LoVo (cell line): ENCODE measurements at regions not wholly inside any gene's neighbourhood (a gene's known extent, or its start where the extent isn't known, plus 50 kb on each side); places are given as distances from the start of the nearest gene placed in this dataset.

Source experiments
- DNase-seq: peaks from one replicate; pipeline ENCODE4 v3.0.0-alpha.2; 2016; ENCODE audit warnings: low spot score

GRCh38 chr12:45587012-45587411 lies 142.5 kb upstream of the ARID2 start:
- no peak for DNase-seq

- DNase-seq: no peak
Observed at GRCh38 chr12:45587877-45588533, 141.5 kb upstream of the ARID2 start.

GRCh38 chr12:45590646-45591045 lies 138.9 kb upstream of the ARID2 start:
- DNase-seq: no peak

GRCh38 chr12:45591635-45592034 lies 137.9 kb upstream of the ARID2 start:
- no peak for DNase-seq

GRCh38 chr12:45596366-45596765 lies 133.1 kb upstream of the ARID2 start:
- no peak for DNase-seq

- DNase-seq: no peak
Observed at GRCh38 chr12:45598336-45598735, 131.2 kb upstream of the ARID2 start.

GRCh38 chr12:45598761-45599160 lies 130.7 kb upstream of the ARID2 start:
- DNase-seq: no peak

- DNase-seq: no peak
Observed at GRCh38 chr12:45599196-45599595, 130.3 kb upstream of the ARID2 start.

GRCh38 chr12:45601390-45601789 lies 128.1 kb upstream of the ARID2 start:
- DNase-seq: no peak

GRCh38 chr12:45601888-45602287 lies 127.6 kb upstream of the ARID2 start:
- no peak for DNase-seq

GRCh38 chr12:45605624-45606023 lies 123.9 kb upstream of the ARID2 start:
- no peak for DNase-seq

GRCh38 chr12:45611061-45611460 lies 118.4 kb upstream of the ARID2 start:
- DNase-seq: no peak

- no peak for DNase-seq
Observed at GRCh38 chr12:45611495-45611894, 118.0 kb upstream of the ARID2 start.

GRCh38 chr12:45612044-45612794 lies 117.3 kb upstream of the ARID2 start:
- no peak for DNase-seq

- DNase-seq: no peak
Observed at GRCh38 chr12:45613296-45613695, 116.2 kb upstream of the ARID2 start.

- DNase-seq: no peak
Observed at GRCh38 chr12:45613855-45614254, 115.7 kb upstream of the ARID2 start.

- no peak for DNase-seq
Observed at GRCh38 chr12:45615268-45615667, 114.2 kb upstream of the ARID2 start.

- DNase-seq: no peak
Observed at GRCh38 chr12:45619736-45620135, 109.8 kb upstream of the ARID2 start.

GRCh38 chr12:45621703-45622102 lies 107.8 kb upstream of the ARID2 start:
- no peak for DNase-seq

GRCh38 chr12:45622210-45622937 lies 107.1 kb upstream of the ARID2 start:
- DNase-seq: no peak

GRCh38 chr12:45623221-45623620 lies 106.3 kb upstream of the ARID2 start:
- DNase-seq: no peak

- no peak for DNase-seq
Observed at GRCh38 chr12:45623940-45624339, 105.6 kb upstream of the ARID2 start.

- no peak for DNase-seq
Observed at GRCh38 chr12:45626965-45627364, 102.5 kb upstream of the ARID2 start.
